ENCODE measurements at regions not wholly inside any gene's neighbourhood (a gene's known extent, or its start where the extent isn't known, plus 50 kb on each side); places are given as distances from the start of the nearest gene placed in this dataset.

GRCh38 chr7:25805027-25805687, 346.8 kb upstream of the NFE2L3 start:
- DNase-seq (ENCODE audit: low read depth, low spot score): no peak
- ChIA-PET POLR2A (interaction anchor here (0.6 to 1.5 kb wide), 3 partner anchors 8 to 680 kb away, joined by 3 to 6 read pairs (median 3); partner anchors contain the start of gene CYCS), CTCF (interaction anchor here (1.1 to 1.4 kb wide), 3 partner anchors 11 to 560 kb away, joined by 3 to 5 read pairs (median 3); no protein-coding TSS in a partner anchor)
- no peak overlapping the region for H3K4me3 ChIP-seq (ENCODE audit: low read depth, low read length)
- TF ChIP-seq, protein P1, sequence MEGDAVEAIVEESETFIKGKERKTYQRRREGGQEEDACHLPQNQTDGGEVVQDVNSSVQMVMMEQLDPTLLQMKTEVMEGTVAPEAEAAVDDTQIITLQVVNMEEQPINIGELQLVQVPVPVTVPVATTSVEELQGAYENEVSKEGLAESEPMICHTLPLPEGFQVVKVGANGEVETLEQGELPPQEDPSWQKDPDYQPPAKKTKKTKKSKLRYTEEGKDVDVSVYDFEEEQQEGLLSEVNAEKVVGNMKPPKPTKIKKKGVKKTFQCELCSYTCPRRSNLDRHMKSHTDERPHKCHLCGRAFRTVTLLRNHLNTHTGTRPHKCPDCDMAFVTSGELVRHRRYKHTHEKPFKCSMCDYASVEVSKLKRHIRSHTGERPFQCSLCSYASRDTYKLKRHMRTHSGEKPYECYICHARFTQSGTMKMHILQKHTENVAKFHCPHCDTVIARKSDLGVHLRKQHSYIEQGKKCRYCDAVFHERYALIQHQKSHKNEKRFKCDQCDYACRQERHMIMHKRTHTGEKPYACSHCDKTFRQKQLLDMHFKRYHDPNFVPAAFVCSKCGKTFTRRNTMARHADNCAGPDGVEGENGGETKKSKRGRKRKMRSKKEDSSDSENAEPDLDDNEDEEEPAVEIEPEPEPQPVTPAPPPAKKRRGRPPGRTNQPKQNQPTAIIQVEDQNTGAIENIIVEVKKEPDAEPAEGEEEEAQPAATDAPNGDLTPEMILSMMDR (IDR thresholded peaks at IDR 0.05; ENCODE audit: insufficient read depth, low read length, missing control alignments): no peak

- ChIA-PET POLR2A (no interaction called here), CTCF (no interaction called here)
- no peak overlapping the region for H3K4me3 ChIP-seq (ENCODE audit: low read depth, low read length)
- TF ChIP-seq, protein P1 (IDR thresholded peaks at IDR 0.05; ENCODE audit: insufficient read depth, low read length, missing control alignments): no peak
- DNase-seq (ENCODE audit: low read depth, low spot score): no peak
Observed at GRCh38 chr7:25807086-25807611, 344.8 kb upstream of the NFE2L3 start.

- DNase-seq (ENCODE audit: low read depth, low spot score): no peak
- H3K4me3 ChIP-seq (ENCODE audit: low read depth, low read length): no peak overlapping the region
Observed at GRCh38 chr7:25809441-25809840, 342.6 kb upstream of the NFE2L3 start.

GRCh38 chr7:25812086-25812850, 339.7 kb upstream of the NFE2L3 start:
- ChIA-PET CTCF (no interaction called here), POLR2A (no interaction called here)
- no peak overlapping the region for H3K4me3 ChIP-seq (ENCODE audit: low read depth, low read length)
- no peak for DNase-seq (ENCODE audit: low read depth, low spot score)
- TF ChIP-seq, protein P1 (IDR thresholded peaks at IDR 0.05; ENCODE audit: insufficient read depth, low read length, missing control alignments): no peak

More at GRCh38 chr7:25809441-25809840, 342.6 kb upstream of the NFE2L3 start:
- TF ChIP-seq, protein P1 (IDR thresholded peaks at IDR 0.05; ENCODE audit: insufficient read depth, low read length, missing control alignments): no peak
- ChIA-PET CTCF (interaction anchor here (1.9 kb wide), 1 partner anchor 10 kb away, joined by 6 read pairs; no protein-coding TSS in a partner anchor), POLR2A (no interaction called here)

- ChIA-PET CTCF (no interaction called here), POLR2A (interaction anchor here (1.2 kb wide), 1 partner anchor 9 kb away, joined by 6 read pairs; no protein-coding TSS in a partner anchor)
- no peak for DNase-seq (ENCODE audit: low read depth, low spot score)
- TF ChIP-seq, protein P1 (IDR thresholded peaks at IDR 0.05; ENCODE audit: insufficient read depth, low read length, missing control alignments): no peak
- H3K4me3 ChIP-seq (ENCODE audit: low read depth, low read length): no peak overlapping the region
Observed at GRCh38 chr7:25813381-25813780, 338.6 kb upstream of the NFE2L3 start.

DNA sequence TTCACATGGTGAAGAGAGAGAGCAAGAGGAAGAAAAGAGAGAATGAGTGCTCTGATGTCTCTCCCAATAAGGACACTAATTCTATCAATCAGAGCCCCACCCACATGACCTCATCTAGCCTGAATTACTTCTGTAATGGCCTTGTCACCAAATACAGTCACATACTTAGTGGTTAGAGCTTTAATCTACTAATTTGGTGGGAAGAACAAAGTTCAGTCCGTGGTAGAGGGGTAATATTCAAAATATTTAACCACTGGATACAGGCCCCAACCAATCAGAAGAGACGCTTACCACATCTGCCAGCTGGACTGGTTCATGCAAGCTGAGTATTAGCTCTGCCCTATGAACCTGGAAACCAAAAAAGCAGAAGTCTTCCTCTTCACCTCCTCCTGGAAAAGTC, 336.3 kb upstream of the NFE2L3 start:
- TF ChIP-seq, protein P1 (IDR thresholded peaks at IDR 0.05; ENCODE audit: insufficient read depth, low read length, missing control alignments): no peak
- CTCF ChIA-PET: no interaction called here
- no peak for DNase-seq (ENCODE audit: low read depth, low spot score)
- POLR2A ChIA-PET: no interaction called here
- no peak overlapping the region for H3K4me3 ChIP-seq (ENCODE audit: low read depth, low read length)

Data from AG04449 (cell line).